Activated effector memory CD4-positive, alpha-beta T cell treated with Interleukin-2 at 50 U/mL for 16 hours (primary cell): ENCODE measurements at regions not wholly inside any gene's neighbourhood (a gene's known extent, or its start where the extent isn't known, plus 50 kb on each side); places are given as distances from the start of the nearest gene placed in this dataset.

Experiments used
- DNase-seq: peaks from one replicate; pipeline ENCODE4 v3.0.0-alpha.2; 2020

DNA sequence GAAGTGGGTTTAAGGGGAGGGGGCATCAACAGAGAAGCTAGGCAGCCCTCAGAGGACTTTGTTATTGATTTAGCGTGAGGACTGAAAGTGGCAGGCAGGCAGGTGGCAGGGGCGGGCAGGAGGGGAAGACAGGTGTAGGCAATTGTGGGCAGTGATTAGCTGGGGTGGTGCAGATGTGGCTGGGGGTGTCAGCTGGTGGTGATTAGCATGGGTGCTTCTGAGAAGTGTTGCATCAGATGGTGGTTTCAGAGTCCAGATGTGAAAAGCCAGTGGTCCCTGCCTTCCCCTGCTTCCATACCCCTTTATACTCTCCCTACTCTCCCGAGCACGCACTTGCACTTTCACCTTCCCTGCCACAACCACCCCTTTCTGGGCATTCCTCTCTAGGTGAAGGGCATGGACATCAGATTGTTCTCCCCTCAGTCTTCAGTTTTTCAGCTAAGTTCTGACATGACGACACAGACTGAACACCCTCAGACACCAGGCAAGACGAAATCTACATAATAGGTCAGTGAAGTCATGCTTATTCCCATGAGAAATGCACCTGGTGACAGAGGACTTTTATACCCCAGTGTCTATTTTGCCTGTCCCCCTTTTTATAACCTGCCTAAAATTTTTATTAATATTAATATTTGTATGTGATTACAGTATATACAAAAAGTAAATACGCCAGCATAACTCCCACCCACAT lies 435.7 kb upstream of the CADM1 start:
- DNase-seq: no peak

GRCh38 chr11:115939104-115939730 lies 435.0 kb upstream of the CADM1 start:
- no peak for DNase-seq

- no peak for DNase-seq
Measured at GRCh38 chr11:115933564-115933963, 429.3 kb upstream of the CADM1 start.

- no peak for DNase-seq
Measured at GRCh38 chr11:115931548-115932083, 427.4 kb upstream of the CADM1 start.

GRCh38 chr11:115930886-115931547 lies 426.8 kb upstream of the CADM1 start:
- DNase-seq: no peak

- no peak for DNase-seq
Measured at GRCh38 chr11:115930291-115930690, 426.1 kb upstream of the CADM1 start.

GRCh38 chr11:115929618-115930129 lies 425.5 kb upstream of the CADM1 start:
- DNase-seq: no peak

DNA sequence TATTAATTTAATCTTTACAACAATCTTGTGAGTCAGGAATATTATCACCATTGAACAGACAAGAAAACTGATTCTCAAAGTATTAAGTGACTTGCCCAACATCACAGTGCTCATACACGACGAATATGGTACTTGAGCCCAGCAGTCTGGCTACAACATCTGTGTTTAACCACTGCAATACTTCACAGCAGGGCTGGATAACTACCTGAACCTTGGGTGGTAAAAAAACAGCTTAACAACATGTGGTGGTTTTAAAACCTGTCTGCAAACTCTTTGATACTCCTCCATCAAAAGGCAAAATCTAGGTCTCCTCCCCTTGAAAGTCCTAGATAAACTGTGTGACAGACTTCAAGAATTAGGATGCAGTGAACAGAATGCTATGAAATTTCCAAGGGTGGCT lies 424.6 kb upstream of the CADM1 start:
- no peak for DNase-seq

- DNase-seq: no peak
Measured at GRCh38 chr11:115927823-115928329, 423.7 kb upstream of the CADM1 start.

- no peak for DNase-seq
Measured at GRCh38 chr11:115926601-115927000, 422.4 kb upstream of the CADM1 start.

DNA sequence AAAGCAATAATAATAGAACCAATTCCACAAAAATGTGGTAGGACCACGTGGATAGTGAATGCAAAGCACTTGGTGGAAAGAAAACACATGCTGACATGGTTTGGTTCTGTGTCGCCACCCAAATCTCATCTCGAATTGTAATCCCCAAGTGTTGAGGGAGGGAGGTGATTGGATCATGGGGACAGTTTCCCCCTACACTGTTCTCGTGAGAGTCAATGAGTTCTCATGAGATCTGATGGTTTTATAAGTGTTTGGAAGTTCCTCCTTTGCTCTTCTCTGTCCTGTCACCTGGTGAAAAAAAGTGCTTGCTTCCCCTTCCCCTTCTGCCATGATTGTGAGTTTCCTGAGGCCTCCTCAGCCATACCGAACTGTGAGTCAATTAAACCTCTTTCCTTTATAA lies 421.9 kb upstream of the CADM1 start:
- DNase-seq: no peak

DNA sequence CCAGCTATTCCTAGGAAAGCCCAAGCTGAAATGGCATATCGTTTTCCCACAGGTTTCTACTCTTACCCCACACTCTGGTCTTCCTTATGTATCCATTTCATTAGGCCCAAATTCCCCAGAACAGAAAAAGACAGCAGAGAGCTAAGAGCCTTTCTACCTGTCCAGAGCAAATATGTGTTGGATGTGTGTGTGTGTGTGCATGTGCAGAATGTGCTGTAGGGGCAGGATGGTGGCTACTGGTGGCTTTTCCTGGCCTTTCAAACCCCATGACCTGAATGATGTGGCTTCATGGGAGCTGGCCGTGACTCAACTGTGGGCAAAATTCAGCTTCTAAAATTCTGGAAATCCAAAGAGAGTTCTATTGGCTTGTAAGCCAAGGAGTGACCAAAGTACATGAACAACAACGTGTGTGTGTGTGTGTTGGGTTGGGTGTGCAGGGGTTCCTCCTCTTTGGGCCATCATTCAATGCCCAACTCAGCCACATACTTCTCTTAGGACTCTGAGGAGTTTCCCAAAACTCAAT lies 421.4 kb upstream of the CADM1 start:
- no peak for DNase-seq

DNA sequence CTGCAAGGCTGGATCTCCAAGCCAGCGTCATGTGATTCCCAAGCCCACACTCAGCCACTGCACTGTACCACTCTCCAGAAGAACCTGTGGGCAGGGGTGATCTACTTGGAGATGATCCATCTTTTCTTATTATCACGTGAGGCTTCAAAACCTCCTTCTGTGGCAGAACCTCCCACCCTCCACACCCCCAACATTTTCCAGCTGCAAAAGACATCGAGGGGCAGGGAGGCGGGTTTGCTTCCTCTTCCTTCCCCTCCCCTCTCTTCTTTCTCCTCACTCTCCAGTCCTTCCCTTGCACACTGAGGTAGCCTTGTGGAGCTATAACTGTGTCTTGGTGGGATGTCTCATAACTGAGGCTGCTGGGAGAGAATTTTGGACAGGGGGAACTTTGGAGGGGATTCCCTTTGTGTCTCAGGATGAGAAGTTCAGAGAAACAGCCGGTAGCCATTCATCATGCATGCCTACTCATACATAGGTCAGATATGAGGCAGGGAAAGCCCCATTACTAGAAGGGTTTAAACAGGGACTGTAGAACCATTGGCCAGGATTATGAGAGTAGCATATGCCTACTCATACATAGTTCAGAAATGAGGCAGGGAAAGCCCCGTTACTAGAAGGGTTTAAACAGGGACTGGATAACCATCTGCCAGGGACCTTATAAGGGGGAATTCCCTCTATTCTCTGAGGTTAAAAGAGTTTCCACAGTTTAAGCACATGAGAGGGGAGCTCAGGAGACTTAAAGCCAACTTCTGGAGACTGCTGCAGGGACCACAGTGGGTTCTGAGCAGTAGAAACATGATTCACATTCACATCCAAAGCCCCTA lies 420.7 kb upstream of the CADM1 start:
- DNase-seq: no peak

DNA sequence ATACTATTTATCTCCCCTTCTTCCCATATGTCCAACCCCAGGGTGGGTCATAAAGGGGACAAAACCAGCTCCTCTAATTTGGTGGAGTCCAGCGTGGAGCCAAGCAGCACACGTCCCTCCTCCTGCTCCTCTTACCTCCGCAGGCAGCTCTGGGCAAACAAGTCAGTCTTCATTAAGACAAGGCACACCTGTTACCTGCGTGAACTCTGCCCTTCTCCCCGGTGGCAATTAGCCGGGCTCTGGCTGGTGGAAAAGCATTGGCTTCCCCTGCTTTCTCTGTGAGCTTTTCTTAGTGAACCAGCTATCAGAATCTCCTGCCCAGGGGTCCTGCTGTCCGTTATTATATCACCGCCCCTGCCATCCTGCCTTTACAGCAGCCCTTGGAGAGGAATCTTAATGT lies 418.7 kb upstream of the CADM1 start:
- no peak for DNase-seq

DNA sequence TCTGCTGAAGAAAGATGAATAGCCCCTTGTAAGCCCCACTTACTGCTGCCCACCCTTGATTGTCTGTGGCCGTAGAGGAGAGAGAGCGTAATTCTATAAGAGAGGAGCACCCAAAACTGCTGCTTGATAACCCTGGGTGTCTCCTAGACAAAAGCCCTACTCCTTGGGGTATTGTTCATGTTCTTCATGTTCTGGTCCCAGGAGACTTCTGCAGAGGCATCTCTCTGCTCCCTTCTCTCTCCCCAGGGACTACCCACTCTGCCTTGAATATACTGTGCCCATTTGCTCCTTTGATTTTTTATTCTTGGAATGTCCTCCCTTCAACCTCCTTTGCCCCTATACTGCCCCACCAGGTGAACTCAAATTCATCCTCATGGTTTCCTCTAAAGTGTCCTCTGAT lies 417.8 kb upstream of the CADM1 start:
- no peak for DNase-seq

DNA sequence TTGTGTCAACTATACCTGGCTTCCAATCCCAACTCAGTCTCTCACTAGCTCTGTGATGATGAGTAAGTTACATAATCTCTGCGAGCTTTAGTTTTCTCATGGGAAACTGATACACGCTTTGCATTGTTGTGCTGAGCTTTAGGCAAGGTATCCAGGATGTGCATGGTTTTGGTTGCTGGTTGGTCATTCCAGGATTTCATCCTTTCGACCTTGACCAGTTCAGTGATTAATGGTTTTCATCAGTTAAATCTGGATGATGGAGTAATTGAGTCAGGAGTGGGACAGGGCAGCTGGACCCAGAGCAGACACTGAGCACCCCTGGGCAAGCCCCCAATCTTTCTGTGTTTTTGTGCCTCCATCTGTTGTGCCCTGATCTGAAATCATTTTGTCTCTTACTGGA lies 417.3 kb upstream of the CADM1 start:
- DNase-seq: no peak

DNA sequence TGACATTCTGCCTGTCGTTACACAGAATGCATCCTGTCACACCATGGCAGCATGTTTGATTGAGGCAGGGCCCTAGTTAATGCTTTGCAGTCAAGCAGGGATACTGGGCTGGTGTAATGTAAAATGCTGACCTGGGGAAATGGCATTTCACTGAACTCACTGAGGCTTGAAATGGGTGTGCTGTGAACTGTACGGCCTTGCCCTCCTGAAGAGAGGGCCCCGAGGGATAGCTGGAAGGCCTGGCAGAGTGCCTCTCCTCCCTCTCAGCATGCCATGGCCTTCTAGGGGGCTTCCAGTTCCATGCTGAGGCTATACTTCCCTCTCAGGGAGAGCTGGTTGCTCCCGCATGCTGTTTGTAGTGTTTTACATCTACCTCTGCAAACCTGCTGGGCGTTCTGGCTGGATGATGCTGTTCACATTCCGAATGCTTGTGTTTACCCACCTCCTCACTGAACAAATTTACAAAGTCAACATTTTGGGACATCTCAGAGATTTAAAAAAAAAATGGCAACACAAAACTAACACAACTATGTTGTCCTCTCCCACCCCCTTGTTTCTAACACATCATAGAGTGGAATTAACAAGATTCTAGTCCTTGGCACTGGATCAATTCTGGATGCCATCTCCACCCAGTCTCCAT lies 416.7 kb upstream of the CADM1 start:
- no peak for DNase-seq

DNA sequence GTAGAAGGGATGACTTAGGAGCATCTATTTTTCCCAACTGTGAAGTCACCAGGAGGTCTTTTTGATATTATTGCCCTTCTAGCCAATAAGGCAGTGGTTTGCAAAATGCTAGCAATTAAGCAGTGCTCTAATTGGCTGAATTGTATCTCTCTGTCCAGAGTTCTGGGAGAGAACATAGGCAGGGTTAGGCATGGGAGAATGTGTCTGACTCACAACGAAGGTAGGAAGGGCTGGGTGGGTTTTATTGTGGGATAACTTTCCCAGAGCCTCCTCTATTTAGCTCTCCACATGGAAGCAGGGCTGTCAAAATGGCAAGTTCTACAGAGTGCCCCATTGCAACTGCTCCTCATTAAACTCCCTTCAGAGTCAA lies 415.9 kb upstream of the CADM1 start:
- no peak for DNase-seq

DNA sequence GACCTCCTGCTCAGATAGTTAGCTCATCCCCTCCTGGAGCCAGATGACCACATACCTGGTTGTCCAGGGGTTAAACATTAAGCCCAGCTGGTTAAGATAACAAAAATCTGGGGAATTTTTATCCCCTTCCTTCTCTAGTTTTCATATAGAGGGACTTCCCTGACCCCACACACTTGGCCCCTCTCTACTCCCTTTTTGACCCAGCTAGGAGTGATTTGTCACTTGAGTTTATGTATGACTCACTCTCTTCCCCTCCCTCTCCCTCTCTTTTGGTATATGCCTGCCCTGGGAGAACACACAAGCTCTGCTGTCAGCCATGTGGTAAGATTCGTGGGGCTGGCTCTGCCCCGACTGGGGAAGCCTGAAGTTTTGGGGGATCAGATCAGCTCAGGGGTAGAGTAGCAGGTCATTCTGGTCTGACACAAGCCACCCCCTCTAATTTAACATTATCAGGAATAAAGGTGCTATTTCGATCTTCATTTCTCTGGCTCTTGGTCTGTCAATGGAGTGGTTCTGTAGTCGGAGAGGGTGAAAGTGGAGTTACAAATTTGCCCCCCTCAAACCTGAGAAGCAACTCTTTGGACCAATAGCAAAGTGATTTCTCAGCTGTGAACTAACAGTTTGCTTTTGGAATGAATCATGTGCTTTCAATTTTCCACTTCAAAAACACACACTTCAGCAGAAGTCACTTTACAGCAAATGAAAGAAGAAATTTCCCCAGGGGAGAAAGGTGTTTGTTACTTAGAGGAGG lies 415.3 kb upstream of the CADM1 start:
- no peak for DNase-seq

GRCh38 chr11:115918576-115918975 lies 414.4 kb upstream of the CADM1 start:
- DNase-seq: no peak

GRCh38 chr11:115916608-115917007 lies 412.4 kb upstream of the CADM1 start:
- DNase-seq: no peak
